ENCODE measurements at regions not wholly inside any gene's neighbourhood (a gene's known extent, or its start where the extent isn't known, plus 50 kb on each side); places are given as distances from the start of the nearest gene placed in this dataset.

GRCh38 chr14:56723418-56723817, 86.9 kb downstream of the OTX2 start:
- H3K4me1 ChIP-seq (replicated peaks in 1 of 4; ENCODE audit: control insufficient read depth in 3 of 4, insufficient read depth in 4 of 4, low read length in 3 of 4): peaks cover 0 to 8% (median 1%) of the 10 kb centered on the region in 4 experiments; a peak in 4 of 7 replicates
- no peak overlapping the region for H2BK15ac ChIP-seq (ENCODE audit: low read length)
- no peak overlapping the region for H2BK120ac ChIP-seq (replicated peaks; ENCODE audit: low read depth, low read length)
- no peak overlapping the region for H2AFZ ChIP-seq (ENCODE audit: low read length)
- no peak overlapping the region for H2BK20ac ChIP-seq (ENCODE audit: low read length)
- no peak overlapping the region for H3K4me3 ChIP-seq (ENCODE audit: extremely low read depth in 1 of 4, insufficient read depth in 2 of 4, low read depth in 3 of 4, low read length in 4 of 4)
- no peaks in the 10 kb centered on the region for H3K79me1 ChIP-seq (ENCODE audit: low read depth, low read length)
- no peaks in the 10 kb centered on the region; a peak in 1 of 7 replicates for H3K27me3 ChIP-seq (replicated peaks in 1 of 4; ENCODE audit: control insufficient read depth in 3 of 4, extremely low read depth in 1 of 4, insufficient read depth in 3 of 4, low read length in 3 of 4)
- H2BK5ac ChIP-seq (ENCODE audit: low read depth, low read length): no peak overlapping the region
- no peak overlapping the region for H3K27ac ChIP-seq (ENCODE audit: low read depth, low read length)
- H3K23me2 ChIP-seq (ENCODE audit: low read depth, low read length): no peaks in the 10 kb centered on the region
- no peak overlapping the region for H3K4ac ChIP-seq (replicated peaks; ENCODE audit: insufficient read length, low read depth, low read length)
- H3K14ac ChIP-seq (ENCODE audit: insufficient read length): no peak overlapping the region
- H3K56ac ChIP-seq (replicated peaks; ENCODE audit: insufficient read length, low read depth, low read length): no peak overlapping the region
- no peak overlapping the region for H2AK5ac ChIP-seq (ENCODE audit: low read depth, low read length)
- POLR2A ChIA-PET (ENCODE audit: partially characterized antibody): no interaction called here
- CTCF ChIA-PET (ENCODE audit: partially characterized antibody): interaction anchor here (1.1 to 1.5 kb wide), 3 partner anchors 9 to 18 kb away, joined by 3 read pairs; no protein-coding TSS in a partner anchor
- H3K4me2 ChIP-seq (ENCODE audit: insufficient read depth in 1 of 2, low read depth in 2 of 2, low read length in 2 of 2): no peak overlapping the region
- H3K23ac ChIP-seq (ENCODE audit: insufficient read length): no peak overlapping the region
- H4K91ac ChIP-seq (replicated peaks; ENCODE audit: insufficient read length, low read length): no peak overlapping the region
- H3K79me2 ChIP-seq (ENCODE audit: control insufficient read depth in 1 of 2, insufficient read depth in 2 of 2, low read length in 2 of 2): no peaks in the 10 kb centered on the region
- H3K18ac ChIP-seq (ENCODE audit: extremely low read depth, low read length): no peak overlapping the region
- H3K36me3 ChIP-seq (ENCODE audit: control insufficient read depth in 2 of 4, insufficient read depth in 4 of 4, low read length in 3 of 4): no peaks in the 10 kb centered on the region
- no peak overlapping the region for H2BK12ac ChIP-seq (ENCODE audit: low read depth, low read length)
- no peaks in the 10 kb centered on the region for H4K20me1 ChIP-seq (replicated peaks in 1 of 2; ENCODE audit: control insufficient read depth in 1 of 2, insufficient read depth in 2 of 2, low read length in 2 of 2)
- no peaks in the 10 kb centered on the region for H3K9me3 ChIP-seq (ENCODE audit: insufficient read depth in 2 of 2, low read depth in 1 of 2, low read length in 1 of 2)
- no peak overlapping the region for H4K5ac ChIP-seq (ENCODE audit: insufficient read length, low read depth, low read length)
- H3K9ac ChIP-seq (replicated peaks in 1 of 4; ENCODE audit: extremely low read depth in 1 of 4, low read depth in 3 of 4, low read length in 3 of 4): no peak overlapping the region
- FAIRE-seq: no peak
- no peak for DNase-seq (ENCODE audit: low read depth in 1 of 2, low spot score in 2 of 2)
- no peak overlapping the region for H4K8ac ChIP-seq (ENCODE audit: extremely low read depth, insufficient read depth, low read length)
- TF ChIP-seq, protein P1, sequence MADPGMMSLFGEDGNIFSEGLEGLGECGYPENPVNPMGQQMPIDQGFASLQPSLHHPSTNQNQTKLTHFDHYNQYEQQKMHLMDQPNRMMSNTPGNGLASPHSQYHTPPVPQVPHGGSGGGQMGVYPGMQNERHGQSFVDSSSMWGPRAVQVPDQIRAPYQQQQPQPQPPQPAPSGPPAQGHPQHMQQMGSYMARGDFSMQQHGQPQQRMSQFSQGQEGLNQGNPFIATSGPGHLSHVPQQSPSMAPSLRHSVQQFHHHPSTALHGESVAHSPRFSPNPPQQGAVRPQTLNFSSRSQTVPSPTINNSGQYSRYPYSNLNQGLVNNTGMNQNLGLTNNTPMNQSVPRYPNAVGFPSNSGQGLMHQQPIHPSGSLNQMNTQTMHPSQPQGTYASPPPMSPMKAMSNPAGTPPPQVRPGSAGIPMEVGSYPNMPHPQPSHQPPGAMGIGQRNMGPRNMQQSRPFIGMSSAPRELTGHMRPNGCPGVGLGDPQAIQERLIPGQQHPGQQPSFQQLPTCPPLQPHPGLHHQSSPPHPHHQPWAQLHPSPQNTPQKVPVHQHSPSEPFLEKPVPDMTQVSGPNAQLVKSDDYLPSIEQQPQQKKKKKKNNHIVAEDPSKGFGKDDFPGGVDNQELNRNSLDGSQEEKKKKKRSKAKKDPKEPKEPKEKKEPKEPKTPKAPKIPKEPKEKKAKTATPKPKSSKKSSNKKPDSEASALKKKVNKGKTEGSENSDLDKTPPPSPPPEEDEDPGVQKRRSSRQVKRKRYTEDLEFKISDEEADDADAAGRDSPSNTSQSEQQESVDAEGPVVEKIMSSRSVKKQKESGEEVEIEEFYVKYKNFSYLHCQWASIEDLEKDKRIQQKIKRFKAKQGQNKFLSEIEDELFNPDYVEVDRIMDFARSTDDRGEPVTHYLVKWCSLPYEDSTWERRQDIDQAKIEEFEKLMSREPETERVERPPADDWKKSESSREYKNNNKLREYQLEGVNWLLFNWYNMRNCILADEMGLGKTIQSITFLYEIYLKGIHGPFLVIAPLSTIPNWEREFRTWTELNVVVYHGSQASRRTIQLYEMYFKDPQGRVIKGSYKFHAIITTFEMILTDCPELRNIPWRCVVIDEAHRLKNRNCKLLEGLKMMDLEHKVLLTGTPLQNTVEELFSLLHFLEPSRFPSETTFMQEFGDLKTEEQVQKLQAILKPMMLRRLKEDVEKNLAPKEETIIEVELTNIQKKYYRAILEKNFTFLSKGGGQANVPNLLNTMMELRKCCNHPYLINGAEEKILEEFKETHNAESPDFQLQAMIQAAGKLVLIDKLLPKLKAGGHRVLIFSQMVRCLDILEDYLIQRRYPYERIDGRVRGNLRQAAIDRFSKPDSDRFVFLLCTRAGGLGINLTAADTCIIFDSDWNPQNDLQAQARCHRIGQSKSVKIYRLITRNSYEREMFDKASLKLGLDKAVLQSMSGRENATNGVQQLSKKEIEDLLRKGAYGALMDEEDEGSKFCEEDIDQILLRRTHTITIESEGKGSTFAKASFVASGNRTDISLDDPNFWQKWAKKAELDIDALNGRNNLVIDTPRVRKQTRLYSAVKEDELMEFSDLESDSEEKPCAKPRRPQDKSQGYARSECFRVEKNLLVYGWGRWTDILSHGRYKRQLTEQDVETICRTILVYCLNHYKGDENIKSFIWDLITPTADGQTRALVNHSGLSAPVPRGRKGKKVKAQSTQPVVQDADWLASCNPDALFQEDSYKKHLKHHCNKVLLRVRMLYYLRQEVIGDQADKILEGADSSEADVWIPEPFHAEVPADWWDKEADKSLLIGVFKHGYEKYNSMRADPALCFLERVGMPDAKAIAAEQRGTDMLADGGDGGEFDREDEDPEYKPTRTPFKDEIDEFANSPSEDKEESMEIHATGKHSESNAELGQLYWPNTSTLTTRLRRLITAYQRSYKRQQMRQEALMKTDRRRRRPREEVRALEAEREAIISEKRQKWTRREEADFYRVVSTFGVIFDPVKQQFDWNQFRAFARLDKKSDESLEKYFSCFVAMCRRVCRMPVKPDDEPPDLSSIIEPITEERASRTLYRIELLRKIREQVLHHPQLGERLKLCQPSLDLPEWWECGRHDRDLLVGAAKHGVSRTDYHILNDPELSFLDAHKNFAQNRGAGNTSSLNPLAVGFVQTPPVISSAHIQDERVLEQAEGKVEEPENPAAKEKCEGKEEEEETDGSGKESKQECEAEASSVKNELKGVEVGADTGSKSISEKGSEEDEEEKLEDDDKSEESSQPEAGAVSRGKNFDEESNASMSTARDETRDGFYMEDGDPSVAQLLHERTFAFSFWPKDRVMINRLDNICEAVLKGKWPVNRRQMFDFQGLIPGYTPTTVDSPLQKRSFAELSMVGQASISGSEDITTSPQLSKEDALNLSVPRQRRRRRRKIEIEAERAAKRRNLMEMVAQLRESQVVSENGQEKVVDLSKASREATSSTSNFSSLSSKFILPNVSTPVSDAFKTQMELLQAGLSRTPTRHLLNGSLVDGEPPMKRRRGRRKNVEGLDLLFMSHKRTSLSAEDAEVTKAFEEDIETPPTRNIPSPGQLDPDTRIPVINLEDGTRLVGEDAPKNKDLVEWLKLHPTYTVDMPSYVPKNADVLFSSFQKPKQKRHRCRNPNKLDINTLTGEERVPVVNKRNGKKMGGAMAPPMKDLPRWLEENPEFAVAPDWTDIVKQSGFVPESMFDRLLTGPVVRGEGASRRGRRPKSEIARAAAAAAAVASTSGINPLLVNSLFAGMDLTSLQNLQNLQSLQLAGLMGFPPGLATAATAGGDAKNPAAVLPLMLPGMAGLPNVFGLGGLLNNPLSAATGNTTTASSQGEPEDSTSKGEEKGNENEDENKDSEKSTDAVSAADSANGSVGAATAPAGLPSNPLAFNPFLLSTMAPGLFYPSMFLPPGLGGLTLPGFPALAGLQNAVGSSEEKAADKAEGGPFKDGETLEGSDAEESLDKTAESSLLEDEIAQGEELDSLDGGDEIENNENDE (IDR thresholded peaks at IDR 0.05; ENCODE audit: insufficient replicate concordance, low read length): no peak
- no peak for TF ChIP-seq TEAD4 (IDR thresholded peaks at IDR 0.05; ENCODE audit: low read depth, low read length)

All from H1 (cell line).